HG02973 (cell line): ENCODE measurements at regions not wholly inside any gene's neighbourhood (a gene's known extent, or its start where the extent isn't known, plus 50 kb on each side); places are given as distances from the start of the nearest gene placed in this dataset.
"Not testable (repeated sequence)": the region's sequence is repeated elsewhere in the genome, so short reads cannot be mapped to it uniquely, and the experiment has no call there.

Source experiments
- ATAC-seq: cut with Tn5 transposase; IDR thresholded peaks from one replicate; pipeline ENCODE4 v1.9.1; 2021; ENCODE audit warnings: moderate library complexity; ENCODE audit not compliant: unreplicated experiment

DNA sequence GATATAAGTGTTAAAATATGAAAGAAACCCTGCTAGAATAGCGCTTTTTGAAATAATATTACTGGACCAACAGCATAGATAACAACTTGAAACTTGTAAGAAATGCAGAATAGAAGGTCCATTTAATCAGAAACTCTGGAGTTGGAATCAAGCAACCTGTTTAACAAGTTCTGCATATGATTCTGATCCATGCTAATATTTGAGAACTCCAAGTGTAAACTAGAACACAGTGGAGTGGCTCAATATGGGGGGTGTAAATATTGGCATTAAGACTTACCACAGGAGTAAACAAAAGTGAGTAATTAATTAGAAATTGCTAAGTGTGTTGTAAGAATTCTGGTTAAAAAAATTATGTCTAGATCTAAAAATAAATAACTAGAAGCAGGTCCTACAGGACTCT is 151.2 kb downstream of the SLITRK1 start:
- ATAC-seq, result no peak

GRCh38 chr13:83730674-83731073 is 151.6 kb downstream of the SLITRK1 start:
- ATAC-seq, result no peak

GRCh38 chr13:83722443-83722842 is 159.8 kb downstream of the SLITRK1 start:
- ATAC-seq, result no peak

GRCh38 chr13:83716121-83716520 is 166.2 kb downstream of the SLITRK1 start:
- ATAC-seq, result no peak

DNA sequence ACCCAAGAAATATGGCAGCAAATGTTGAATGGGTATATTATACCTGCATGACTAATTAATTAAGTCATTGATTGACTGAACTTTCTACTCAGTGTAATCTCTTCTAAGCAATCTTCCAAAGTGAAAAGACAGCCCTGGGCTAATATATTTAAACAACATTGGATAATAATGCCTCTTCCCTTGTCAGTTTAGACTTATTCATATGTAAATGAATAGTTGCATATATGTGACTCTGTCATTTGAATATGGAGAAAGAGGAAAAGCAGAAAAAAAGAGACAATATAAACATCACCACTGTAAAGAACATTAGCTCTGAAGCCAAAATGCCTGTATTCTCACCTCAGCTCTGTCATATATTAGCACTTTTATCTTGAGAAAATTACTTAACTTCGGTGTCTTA is 168.0 kb downstream of the SLITRK1 start:
- no peak for ATAC-seq

DNA sequence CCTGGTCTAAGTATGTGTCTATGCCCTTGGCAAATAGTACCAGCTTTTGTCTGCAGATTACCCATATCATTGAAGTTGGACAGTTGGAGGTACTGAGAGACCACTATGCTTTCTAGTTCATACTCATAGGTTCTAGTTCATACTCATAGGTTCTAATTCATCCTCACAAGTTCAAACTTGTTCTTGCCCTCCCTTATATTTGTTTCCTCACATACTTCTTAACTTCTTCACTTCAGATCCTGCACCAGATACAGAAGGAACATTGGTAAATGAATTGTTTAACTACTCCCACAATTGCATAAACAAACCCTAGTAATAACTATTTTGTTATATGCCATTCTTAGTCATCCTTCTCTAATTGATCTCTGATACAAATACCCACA is 172.2 kb downstream of the SLITRK1 start:
- no peak for ATAC-seq

DNA sequence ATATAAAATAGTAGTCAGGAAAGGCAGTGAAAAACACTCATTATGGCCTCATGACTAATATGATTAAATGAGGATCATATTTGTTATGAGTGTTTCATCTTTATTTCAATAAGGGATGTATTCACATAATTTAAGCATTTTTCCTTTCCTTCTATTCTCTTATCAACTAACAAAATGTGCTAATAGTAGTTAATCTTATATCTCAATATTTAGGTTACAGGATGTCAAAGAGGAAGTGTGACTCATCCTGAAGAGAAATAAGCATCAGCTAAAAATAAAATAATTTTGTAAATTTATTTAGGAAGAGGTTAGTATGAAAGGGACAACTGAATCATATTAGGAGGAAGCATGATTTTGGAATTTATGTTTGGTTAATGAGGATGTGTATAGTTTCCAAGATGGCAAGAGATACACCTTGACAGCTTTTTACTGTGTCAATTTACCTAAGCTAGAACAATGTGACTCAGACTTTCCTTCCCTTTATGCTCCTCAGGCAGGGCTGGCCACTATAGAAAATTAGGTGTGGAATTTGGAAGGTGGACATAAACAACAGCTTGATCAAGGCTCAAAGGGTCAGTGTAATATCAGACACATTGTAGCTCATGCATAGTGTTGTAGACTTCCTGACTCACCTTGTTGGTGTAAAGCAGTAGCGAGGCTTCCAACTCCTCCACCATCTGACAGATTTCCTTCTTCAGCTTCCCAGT is 172.7 kb downstream of the SLITRK1 start:
- no peak for ATAC-seq

DNA sequence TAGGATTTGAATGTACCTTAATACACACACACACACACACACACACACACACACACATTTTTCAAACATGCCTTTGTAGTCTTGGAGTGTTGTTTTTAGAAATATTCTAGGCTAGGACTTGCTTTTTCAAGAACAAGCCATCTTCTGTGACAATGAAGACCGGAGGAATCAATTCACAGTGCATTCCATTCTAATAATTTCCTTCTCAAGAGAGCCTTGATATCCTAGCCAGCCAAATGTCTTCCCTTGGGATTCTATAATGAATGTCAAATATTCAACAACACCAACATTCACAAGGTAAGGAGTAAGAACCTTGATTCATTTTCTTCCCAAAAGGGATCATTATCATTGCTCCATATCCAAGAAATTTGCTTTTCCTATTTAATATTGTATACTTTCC is 180.3 kb downstream of the SLITRK1 start:
- ATAC-seq, result no peak

DNA sequence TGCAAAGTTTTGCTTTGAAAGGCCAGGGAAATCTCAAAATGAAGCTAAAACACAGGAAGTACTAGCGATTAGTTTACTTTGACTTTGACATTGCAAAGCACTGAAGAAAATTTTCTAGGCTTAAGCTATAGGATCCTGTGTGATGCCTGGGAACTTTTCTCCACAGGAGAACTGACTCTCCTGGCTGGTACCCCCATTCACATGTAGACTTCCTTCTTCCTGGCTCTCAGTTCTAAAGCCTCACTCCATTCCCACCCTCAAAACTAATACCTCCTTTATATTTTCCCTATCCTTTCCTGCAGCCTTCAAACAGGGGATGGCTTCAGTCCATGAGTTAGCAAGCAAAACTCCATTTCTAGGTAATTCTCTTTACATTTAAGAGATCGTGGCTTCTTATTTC is 189.5 kb downstream of the SLITRK1 start:
- ATAC-seq, result no peak

DNA sequence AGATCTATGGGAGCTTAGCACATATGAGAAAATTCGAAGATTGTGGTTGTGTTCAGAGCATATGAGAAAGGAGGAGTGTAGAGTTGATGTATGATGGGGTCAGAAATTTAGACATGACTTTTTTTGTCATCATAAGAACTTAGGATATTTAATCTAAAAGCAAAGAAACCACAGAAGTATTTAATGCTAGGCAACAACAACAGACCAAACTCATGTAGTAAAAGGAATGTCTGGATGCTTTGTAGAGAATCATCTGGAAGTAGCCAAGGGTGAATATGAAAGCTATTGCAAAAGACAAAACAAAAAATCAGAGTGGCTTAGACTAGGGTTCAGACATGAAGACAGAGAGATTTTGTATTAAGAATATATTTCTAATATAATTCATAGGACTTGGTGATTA is 190.3 kb downstream of the SLITRK1 start:
- ATAC-seq, result no peak

DNA sequence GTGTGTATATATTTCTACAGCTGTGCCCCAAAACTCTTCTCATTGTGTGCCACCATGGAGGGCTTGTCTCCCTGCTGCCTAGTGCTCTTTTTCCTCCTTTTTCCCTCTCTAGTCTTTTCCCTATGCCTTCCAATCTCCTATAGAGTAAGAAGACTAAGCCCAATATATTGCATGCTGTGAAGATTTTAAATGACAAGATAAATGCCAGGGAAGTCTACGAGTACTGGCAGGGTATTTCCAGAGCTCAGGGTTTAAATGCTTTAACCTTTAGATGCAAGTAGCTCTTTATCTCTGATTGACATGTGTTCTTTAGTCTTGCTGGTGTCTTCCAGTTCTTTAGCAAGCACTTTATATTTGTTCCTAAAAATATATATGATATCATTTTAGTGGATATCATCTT is 200.7 kb downstream of the SLITRK1 start:
- ATAC-seq, result no peak

DNA sequence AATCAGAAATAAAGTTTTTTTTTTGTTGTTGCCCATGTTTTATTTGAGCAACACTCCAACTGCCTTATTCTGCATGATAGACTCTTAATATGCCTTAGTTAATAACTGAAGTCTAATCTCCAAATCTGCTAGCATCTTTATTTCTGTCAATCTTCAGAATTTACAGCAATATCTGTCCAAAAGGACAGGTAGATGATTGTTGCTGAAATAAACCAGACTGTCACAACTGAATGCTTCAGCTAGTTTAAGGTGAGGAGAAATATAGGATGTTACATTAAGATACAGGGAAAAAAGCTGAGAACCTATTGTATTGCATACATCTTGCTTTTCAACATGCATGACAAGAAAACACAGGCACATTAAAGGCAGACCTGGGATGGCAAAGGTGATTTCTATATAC is 204.3 kb downstream of the SLITRK1 start:
- ATAC-seq, result no peak

DNA sequence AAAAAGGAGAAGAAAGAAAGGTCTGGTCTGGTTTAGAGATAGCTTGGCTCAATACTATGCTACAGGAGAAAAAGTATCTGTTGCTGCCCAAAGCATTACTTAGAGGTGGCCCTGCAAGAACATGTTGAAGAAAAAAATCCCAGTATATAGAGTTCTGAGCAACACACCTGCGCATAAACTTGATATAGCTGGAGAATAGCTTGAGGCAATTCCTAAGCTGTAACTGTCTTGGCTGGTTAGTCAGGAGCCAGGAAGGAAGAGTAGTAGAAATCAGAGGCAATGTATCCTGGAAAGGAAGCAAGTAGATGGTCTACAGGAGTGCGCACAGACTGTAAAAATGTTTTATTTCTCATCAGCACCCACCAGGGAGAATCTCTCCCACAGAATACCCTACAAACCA is 209.7 kb downstream of the SLITRK1 start:
- ATAC-seq, result no peak

DNA sequence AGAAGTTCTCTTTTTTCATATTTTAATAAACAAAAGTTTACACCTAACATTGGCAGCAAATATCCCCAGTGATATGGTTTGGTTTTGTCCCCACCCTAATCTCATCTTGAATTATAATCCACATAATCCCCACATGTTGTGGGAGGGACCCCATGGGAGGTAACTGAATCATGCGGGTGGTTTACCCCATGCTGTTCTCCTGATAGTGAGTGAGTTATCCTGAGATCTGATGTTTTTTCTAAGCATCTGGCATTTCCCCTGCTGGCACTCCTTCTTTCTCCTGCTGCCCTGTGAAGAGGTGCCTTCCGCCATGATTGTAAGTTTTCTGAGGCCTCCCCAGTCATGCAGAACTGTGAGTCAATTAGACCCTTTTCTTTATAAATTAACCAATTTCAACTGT is 214.7 kb downstream of the SLITRK1 start:
- no peak for ATAC-seq

- ATAC-seq, result no peak
Measured at GRCh38 chr13:83666141-83666540, 216.1 kb downstream of the SLITRK1 start.

- no peak for ATAC-seq
Measured at GRCh38 chr13:83657281-83657680, 225.0 kb downstream of the SLITRK1 start.

DNA sequence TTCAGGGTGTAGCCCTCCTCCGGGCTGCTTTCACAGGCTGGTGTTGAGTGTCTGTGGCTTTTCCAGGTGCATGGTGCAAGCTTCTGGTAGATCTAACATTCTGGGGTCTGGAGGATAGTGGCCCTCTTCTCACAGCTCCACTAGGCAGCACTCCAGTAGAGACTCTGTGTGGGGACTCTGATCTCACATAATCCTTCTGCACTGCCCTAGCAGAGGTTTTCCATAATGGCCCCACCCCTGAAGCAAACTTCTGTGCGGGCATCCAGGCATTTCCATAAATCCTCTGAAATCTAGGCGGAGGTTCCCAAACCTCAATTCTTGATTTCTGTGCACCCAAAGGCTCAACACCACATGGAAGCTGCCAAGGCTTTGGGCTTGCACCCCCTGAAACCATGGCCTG is 239.7 kb downstream of the SLITRK1 start:
- not testable (repeated sequence) for ATAC-seq

- ATAC-seq, result no peak
Measured at GRCh38 chr13:83634601-83635000, 247.7 kb downstream of the SLITRK1 start.

- no peak for ATAC-seq
Measured at GRCh38 chr13:83633746-83634145, 248.5 kb downstream of the SLITRK1 start.

DNA sequence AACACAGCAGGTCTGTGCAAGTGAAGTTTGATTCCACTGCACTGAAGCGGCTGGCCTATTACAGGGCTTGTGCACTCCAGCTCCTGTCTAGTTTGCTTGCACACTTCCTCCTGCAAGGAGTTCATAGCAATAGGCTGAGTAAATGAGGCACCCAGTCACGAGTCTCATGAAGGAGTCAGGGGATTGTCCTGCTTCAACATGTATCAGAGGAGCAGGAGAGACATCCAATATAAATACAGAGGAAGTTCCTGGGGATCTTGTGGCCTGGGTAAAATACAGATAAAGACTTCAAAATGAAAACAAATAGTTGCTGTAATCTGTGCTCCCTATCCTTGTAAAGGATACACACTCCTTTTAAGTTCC is 259.9 kb downstream of the SLITRK1 start:
- no peak for ATAC-seq

- no peak for ATAC-seq
Measured at GRCh38 chr13:83621765-83622421, 260.4 kb downstream of the SLITRK1 start.

DNA sequence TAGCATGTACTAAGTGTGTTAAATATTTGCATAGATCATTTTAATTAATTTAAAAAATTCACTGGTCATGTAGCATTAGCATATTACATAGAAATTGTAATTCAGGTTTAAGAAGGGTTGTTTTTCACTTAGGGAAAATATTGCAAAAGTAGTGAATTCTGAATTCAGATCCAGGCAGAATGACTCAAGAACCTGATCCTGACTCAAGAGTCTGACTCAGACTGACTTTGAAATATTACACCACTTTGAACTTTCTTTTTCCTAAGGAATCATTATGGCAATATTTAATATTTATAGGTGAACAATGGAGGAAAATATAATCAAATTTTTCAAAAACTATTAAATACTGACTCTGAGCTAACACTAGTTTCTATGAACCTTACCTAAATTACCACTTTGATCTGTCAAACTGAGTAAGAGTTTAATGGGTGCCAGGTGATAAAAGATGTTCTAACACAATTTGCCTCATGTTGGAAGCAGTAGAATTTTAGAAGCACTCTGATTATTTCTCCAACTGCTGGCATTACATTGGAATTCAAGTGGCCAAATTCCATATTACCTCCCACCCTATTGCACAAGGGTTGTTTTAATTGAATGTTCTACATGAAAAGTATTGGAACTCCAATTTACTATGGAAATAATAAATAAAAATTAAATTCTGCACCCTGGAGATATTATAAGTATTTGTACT is 261.6 kb downstream of the SLITRK1 start:
- no peak for ATAC-seq
